Activated CD4-positive, alpha-beta T cell treated with anti-CD3 and anti-CD28 coated beads, Interleukin-2, amount 10 ng/mL, durations not matched to agents 24 days and 14 days (primary cell): ENCODE measurements at regions not wholly inside any gene's neighbourhood (a gene's known extent, or its start where the extent isn't known, plus 50 kb on each side); places are given as distances from the start of the nearest gene placed in this dataset.
"Not testable (repeated sequence)": the region's sequence is repeated elsewhere in the genome, so short reads cannot be mapped to it uniquely, and the experiment has no call there.

Experiments used
- DNase-seq: peaks from one replicate; pipeline ENCODE4 v3.0.0; 2022
- H3K27ac Mint-ChIP-seq: one replicate; pipeline ENCODE4 v1.8.0; 2022; ENCODE audit warnings: mild to moderate bottlenecking, mixed read lengths
- H3K27me3 Mint-ChIP-seq: one replicate; pipeline ENCODE4 v1.8.0; 2022; ENCODE audit warnings: mixed read lengths
- H3K36me3 Mint-ChIP-seq: one replicate; pipeline ENCODE4 v1.8.0; 2022; ENCODE audit warnings: low read depth, mild to moderate bottlenecking, mixed read lengths
- H3K4me1 Mint-ChIP-seq: one replicate; pipeline ENCODE4 v1.8.0; 2021; ENCODE audit warnings: mixed read lengths
- H3K4me3 Mint-ChIP-seq: one replicate; pipeline ENCODE4 v1.8.0; 2022; ENCODE audit warnings: mild to moderate bottlenecking, moderate library complexity, mixed read lengths
- H3K9me3 Mint-ChIP-seq: one replicate; pipeline ENCODE4 v1.8.0; 2021; ENCODE audit warnings: mixed read lengths
- intact Hi-C: fragments of 100-400 bp; cut with micrococcal nuclease; formaldehyde crosslinking; loops from one replicate; pipeline ENCODE4 v1.15.1; 2023

GRCh38 chr5:158049459-158049858, 190.5 kb upstream of the CLINT1 start:
- no peak for DNase-seq
- Mint-ChIP-seq H3K36me3 (no peaks in the 10 kb centered on the region), H3K9me3 (no peaks in the 10 kb centered on the region), H3K4me3 (no peak overlapping the region), H3K4me1 (no peaks in the 10 kb centered on the region), H3K27ac (no peak overlapping the region), H3K27me3 (peaks cover 11% of the 10 kb centered on the region)
- intact Hi-C loops = no loop called here

GRCh38 chr5:158045696-158046095, 186.8 kb upstream of the CLINT1 start:
- intact Hi-C loops = no loop called here
- DNase-seq = no peak
- no peaks in the 10 kb centered on the region for H3K36me3 Mint-ChIP-seq
- no peak overlapping the region for H3K4me3 Mint-ChIP-seq
- H3K27ac Mint-ChIP-seq = no peak overlapping the region
- H3K9me3 Mint-ChIP-seq = no peaks in the 10 kb centered on the region
- peaks cover 10% of the 10 kb centered on the region for H3K27me3 Mint-ChIP-seq
- H3K4me1 Mint-ChIP-seq = no peaks in the 10 kb centered on the region

- intact Hi-C loops = no loop called here
- peaks cover 2% of the 10 kb centered on the region for H3K27me3 Mint-ChIP-seq
- H3K36me3 Mint-ChIP-seq = no peaks in the 10 kb centered on the region
- peaks cover 3% of the 10 kb centered on the region for H3K9me3 Mint-ChIP-seq
- H3K4me1 Mint-ChIP-seq = no peaks in the 10 kb centered on the region
- DNase-seq = no peak
- H3K27ac Mint-ChIP-seq = no peak overlapping the region
- H3K4me3 Mint-ChIP-seq = no peak overlapping the region
Observed at GRCh38 chr5:158039911-158040347, 181.0 kb upstream of the CLINT1 start.

- Mint-ChIP-seq H3K9me3 (peaks cover 8% of the 10 kb centered on the region), H3K4me1 (no peaks in the 10 kb centered on the region), H3K27ac (no peak overlapping the region), H3K4me3 (no peak overlapping the region), H3K27me3 (peaks cover 2% of the 10 kb centered on the region), H3K36me3 (no peaks in the 10 kb centered on the region)
- intact Hi-C loops = no loop called here
- DNase-seq = no peak
Observed at GRCh38 chr5:158039441-158039840, 180.5 kb upstream of the CLINT1 start.

- H3K9me3 Mint-ChIP-seq, H3K36me3 Mint-ChIP-seq, H3K27me3 Mint-ChIP-seq, H3K27ac Mint-ChIP-seq, H3K4me1 Mint-ChIP-seq, intact Hi-C loops, DNase-seq, H3K4me3 Mint-ChIP-seq: not testable (repeated sequence)
Observed at GRCh38 chr5:158036983-158037595, 178.1 kb upstream of the CLINT1 start.

GRCh38 chr5:158034586-158034985, 175.6 kb upstream of the CLINT1 start:
- H3K27me3 Mint-ChIP-seq, H3K4me1 Mint-ChIP-seq, H3K4me3 Mint-ChIP-seq, intact Hi-C loops, H3K27ac Mint-ChIP-seq, DNase-seq, H3K9me3 Mint-ChIP-seq, H3K36me3 Mint-ChIP-seq: not testable (repeated sequence)

GRCh38 chr5:158033724-158034123, 174.8 kb upstream of the CLINT1 start:
- intact Hi-C loops = no loop called here

GRCh38 chr5:158033076-158033475, 174.1 kb upstream of the CLINT1 start:
- intact Hi-C loops = no loop called here
- no peaks in the 10 kb centered on the region for H3K4me1 Mint-ChIP-seq
- peaks cover 10% of the 10 kb centered on the region for H3K9me3 Mint-ChIP-seq
- no peaks in the 10 kb centered on the region for H3K36me3 Mint-ChIP-seq
- no peak for DNase-seq
- H3K27ac Mint-ChIP-seq = no peak overlapping the region
- peaks cover 12% of the 10 kb centered on the region for H3K27me3 Mint-ChIP-seq
- H3K4me3 Mint-ChIP-seq = no peak overlapping the region

More at GRCh38 chr5:158033724-158034123, 174.8 kb upstream of the CLINT1 start:
- Mint-ChIP-seq H3K27me3 (peaks cover 10% of the 10 kb centered on the region), H3K36me3 (no peaks in the 10 kb centered on the region), H3K4me1 (no peaks in the 10 kb centered on the region), H3K27ac (no peak overlapping the region), H3K9me3 (peaks cover 10% of the 10 kb centered on the region), H3K4me3 (no peak overlapping the region)
- DNase-seq = no peak

GRCh38 chr5:158032246-158032645, 173.3 kb upstream of the CLINT1 start:
- H3K4me1 Mint-ChIP-seq = no peaks in the 10 kb centered on the region
- peaks cover 10% of the 10 kb centered on the region for H3K9me3 Mint-ChIP-seq
- no peak for DNase-seq
- intact Hi-C loops = no loop called here
- H3K27me3 Mint-ChIP-seq = peaks cover 13% of the 10 kb centered on the region
- H3K36me3 Mint-ChIP-seq = no peaks in the 10 kb centered on the region
- no peak overlapping the region for H3K27ac Mint-ChIP-seq
- no peak overlapping the region for H3K4me3 Mint-ChIP-seq

- intact Hi-C loops = no loop called here
- no peaks in the 10 kb centered on the region for H3K4me1 Mint-ChIP-seq
- no peaks in the 10 kb centered on the region for H3K9me3 Mint-ChIP-seq
- no peak overlapping the region for H3K4me3 Mint-ChIP-seq
- H3K27me3 Mint-ChIP-seq = peaks cover 28% of the 10 kb centered on the region
- H3K27ac Mint-ChIP-seq = no peak overlapping the region
- DNase-seq = no peak
- no peaks in the 10 kb centered on the region for H3K36me3 Mint-ChIP-seq
Observed at GRCh38 chr5:158027806-158028775, 169.1 kb upstream of the CLINT1 start.

GRCh38 chr5:158026304-158027031, 167.5 kb upstream of the CLINT1 start:
- Mint-ChIP-seq H3K4me3 (no peak overlapping the region), H3K4me1 (no peaks in the 10 kb centered on the region), H3K36me3 (no peaks in the 10 kb centered on the region), H3K27me3 (peaks cover 25% of the 10 kb centered on the region), H3K9me3 (no peaks in the 10 kb centered on the region), H3K27ac (no peak overlapping the region)
- DNase-seq = no peak
- intact Hi-C loops = no loop called here

- no peaks in the 10 kb centered on the region for H3K36me3 Mint-ChIP-seq
- no peak overlapping the region for H3K4me3 Mint-ChIP-seq
- H3K27ac Mint-ChIP-seq = no peak overlapping the region
- intact Hi-C loops = no loop called here
- no peaks in the 10 kb centered on the region for H3K9me3 Mint-ChIP-seq
- H3K4me1 Mint-ChIP-seq = no peaks in the 10 kb centered on the region
- peaks cover 16% of the 10 kb centered on the region for H3K27me3 Mint-ChIP-seq
- no peak for DNase-seq
Observed at GRCh38 chr5:158023266-158023665, 164.3 kb upstream of the CLINT1 start.

- Mint-ChIP-seq H3K4me1 (no peaks in the 10 kb centered on the region), H3K4me3 (no peak overlapping the region), H3K9me3 (no peaks in the 10 kb centered on the region), H3K27me3 (peaks cover 18% of the 10 kb centered on the region), H3K36me3 (no peaks in the 10 kb centered on the region), H3K27ac (no peak overlapping the region)
- intact Hi-C loops = no loop called here
- DNase-seq = no peak
Observed at GRCh38 chr5:158022837-158023236, 163.9 kb upstream of the CLINT1 start.

- H3K36me3 Mint-ChIP-seq = no peaks in the 10 kb centered on the region
- no peaks in the 10 kb centered on the region for H3K9me3 Mint-ChIP-seq
- no peak overlapping the region for H3K27ac Mint-ChIP-seq
- peaks cover 18% of the 10 kb centered on the region for H3K27me3 Mint-ChIP-seq
- intact Hi-C loops = no loop called here
- H3K4me3 Mint-ChIP-seq = no peak overlapping the region
- no peaks in the 10 kb centered on the region for H3K4me1 Mint-ChIP-seq
- DNase-seq = no peak
Observed at GRCh38 chr5:158022393-158022792, 163.4 kb upstream of the CLINT1 start.
